ENCODE measurements at regions not wholly inside any gene's neighbourhood (a gene's known extent, or its start where the extent isn't known, plus 50 kb on each side); places are given as distances from the start of the nearest gene placed in this dataset.

- TF ChIP-seq ELK1 (IDR thresholded peaks at IDR 0.05; ENCODE audit: borderline replicate concordance, low read depth, low read length) (no peak), CTCF (conservative IDR thresholded peaks at IDR 0.05; ENCODE audit: low read depth, low read length) (no peak), POLR2A (IDR thresholded peaks at IDR 0.05; ENCODE audit: low read depth, low read length) (no peak), RCOR1 (IDR thresholded peaks at IDR 0.05; ENCODE audit: insufficient replicate concordance, low read length) (no peak), RAD21 (IDR thresholded peaks at IDR 0.05; ENCODE audit: low read length) (no peak)
Measured at GRCh38 chr7:21276471-21277035, 151.3 kb upstream of the SP4 start.
